ENCODE measurements at regions not wholly inside any gene's neighbourhood (a gene's known extent, or its start where the extent isn't known, plus 50 kb on each side); places are given as distances from the start of the nearest gene placed in this dataset.

- TF ChIP-seq CTCF (IDR thresholded peaks at IDR 0.05; ENCODE audit: unreplicated experiment in 3 of 3) = no peak
- no peaks in the 10 kb centered on the region for H3K27me3 Mint-ChIP-seq (ENCODE audit: low read depth)
- peaks cover 8% of the 10 kb centered on the region for H3K9me3 Mint-ChIP-seq
- no peak overlapping the region for H3K27ac Mint-ChIP-seq
- H3K4me3 Mint-ChIP-seq = no peak overlapping the region
- no peaks in the 10 kb centered on the region for H3K4me1 Mint-ChIP-seq
- H3K36me3 Mint-ChIP-seq (ENCODE audit: low read depth) = no peaks in the 10 kb centered on the region
These were observed 276.5 kb downstream of the KIF2B start for GRCh38 chr17:54099221-54099620.

- H3K27me3 Mint-ChIP-seq (ENCODE audit: low read depth) = no peaks in the 10 kb centered on the region
These were observed 279.5 kb downstream of the KIF2B start for GRCh38 chr17:54102246-54102645.

GRCh38 chr17:54111576-54111975, 288.8 kb downstream of the KIF2B start:
- Mint-ChIP-seq H3K4me1 (no peaks in the 10 kb centered on the region), H3K9me3 (peaks cover 3% of the 10 kb centered on the region), H3K27me3 (ENCODE audit: low read depth) (no peaks in the 10 kb centered on the region), H3K4me3 (no peak overlapping the region), H3K27ac (no peak overlapping the region), H3K36me3 (ENCODE audit: low read depth) (no peaks in the 10 kb centered on the region)
- TF ChIP-seq CTCF (IDR thresholded peaks at IDR 0.05; ENCODE audit: unreplicated experiment in 3 of 3) = no peak

More at GRCh38 chr17:54102246-54102645, 279.5 kb downstream of the KIF2B start:
- no peak overlapping the region for H3K27ac Mint-ChIP-seq
- H3K4me1 Mint-ChIP-seq = no peaks in the 10 kb centered on the region
- no peaks in the 10 kb centered on the region for H3K36me3 Mint-ChIP-seq (ENCODE audit: low read depth)
- H3K9me3 Mint-ChIP-seq = peaks cover 28% of the 10 kb centered on the region
- no peak for TF ChIP-seq CTCF (IDR thresholded peaks at IDR 0.05; ENCODE audit: unreplicated experiment in 3 of 3)
- no peak overlapping the region for H3K4me3 Mint-ChIP-seq

GRCh38 chr17:54117452-54117851, 294.7 kb downstream of the KIF2B start:
- Mint-ChIP-seq H3K27me3 (ENCODE audit: low read depth) (no peaks in the 10 kb centered on the region), H3K9me3 (peaks cover 10% of the 10 kb centered on the region), H3K4me3 (no peak overlapping the region), H3K36me3 (ENCODE audit: low read depth) (no peaks in the 10 kb centered on the region), H3K4me1 (peaks cover 5% of the 10 kb centered on the region), H3K27ac (no peak overlapping the region)
- TF ChIP-seq CTCF (IDR thresholded peaks at IDR 0.05; ENCODE audit: unreplicated experiment in 3 of 3) = no peak

- H3K27me3 Mint-ChIP-seq (ENCODE audit: low read depth) = no peaks in the 10 kb centered on the region
- no peak for TF ChIP-seq CTCF (IDR thresholded peaks at IDR 0.05; ENCODE audit: unreplicated experiment in 3 of 3)
- no peak overlapping the region for H3K27ac Mint-ChIP-seq
- H3K9me3 Mint-ChIP-seq = peaks cover 20% of the 10 kb centered on the region
- H3K4me1 Mint-ChIP-seq = no peaks in the 10 kb centered on the region
- no peak overlapping the region for H3K4me3 Mint-ChIP-seq
- no peaks in the 10 kb centered on the region for H3K36me3 Mint-ChIP-seq (ENCODE audit: low read depth)
These were observed 301.7 kb downstream of the KIF2B start for GRCh38 chr17:54124456-54124855.

- no peak for TF ChIP-seq CTCF (IDR thresholded peaks at IDR 0.05; ENCODE audit: unreplicated experiment in 3 of 3)
- Mint-ChIP-seq H3K27me3 (ENCODE audit: low read depth) (no peaks in the 10 kb centered on the region), H3K4me1 (no peaks in the 10 kb centered on the region), H3K4me3 (no peak overlapping the region), H3K9me3 (no peaks in the 10 kb centered on the region), H3K27ac (no peak overlapping the region), H3K36me3 (ENCODE audit: low read depth) (no peaks in the 10 kb centered on the region)
These were observed 330.7 kb downstream of the KIF2B start for GRCh38 chr17:54153423-54153822.
